Activated CD8-positive, alpha-beta memory T cell treated with anti-CD3 and anti-CD28 coated beads, Interleukin-2, amount 10 ng/mL, durations not matched to agents 7 days and 5 days (primary cell): ENCODE measurements at regions not wholly inside any gene's neighbourhood (a gene's known extent, or its start where the extent isn't known, plus 50 kb on each side); places are given as distances from the start of the nearest gene placed in this dataset.

Source experiments
- ATAC-seq: fragments of 150-1000 bp; cut with Tn5 transposase; one replicate; pipeline ENCODE4 v1.10.0; 2021; ENCODE audit warnings: moderate library complexity
- CTCF ChIA-PET: fragments of 350-600 bp; sonication (Branson Sonifier 250); formaldehyde crosslinking; loops from one replicate; lab custom pipeline; 2021; ENCODE audit warnings: antibody characterized with exemption; lab: Charles Lee
- DNase-seq: peaks from one replicate; pipeline ENCODE4 v3.0.0-alpha.2; 2020
- H3K27ac Mint-ChIP-seq: one replicate; pipeline ENCODE4 v1.8.0; 2021; ENCODE audit warnings: mild to moderate bottlenecking, mixed read lengths
- H3K27me3 Mint-ChIP-seq: one replicate; pipeline ENCODE4 v1.8.0; 2021; ENCODE audit warnings: mixed read lengths
- H3K36me3 Mint-ChIP-seq: one replicate; pipeline ENCODE4 v1.8.0; 2021; ENCODE audit warnings: mild to moderate bottlenecking, mixed read lengths
- H3K4me1 Mint-ChIP-seq: one replicate; pipeline ENCODE4 v1.8.0; 2021; ENCODE audit warnings: mixed read lengths
- H3K4me3 Mint-ChIP-seq: one replicate; pipeline ENCODE4 v1.8.0; 2021; ENCODE audit warnings: mild to moderate bottlenecking, moderate library complexity, mixed read lengths
- H3K9me3 Mint-ChIP-seq: one replicate; pipeline ENCODE4 v1.8.0; 2022; ENCODE audit warnings: low read depth, mixed read lengths

GRCh38 chr15:70257047-70257446, 159.3 kb upstream of the TLE3 start:
- Mint-ChIP-seq H3K4me1 (peaks cover 34% of the 10 kb centered on the region), H3K27ac (no peak overlapping the region), H3K27me3 (peaks cover 31% of the 10 kb centered on the region), H3K36me3 (no peaks in the 10 kb centered on the region), H3K4me3 (no peak overlapping the region), H3K9me3 (no peaks in the 10 kb centered on the region)
- DNase-seq (no peak), ATAC-seq (no peak)
- CTCF ChIA-PET, result interaction anchor here (1.9 kb wide), 1 partner anchor 43 kb away, joined by 7 read pairs; no protein-coding TSS in a partner anchor

- Mint-ChIP-seq H3K36me3 (no peaks in the 10 kb centered on the region), H3K9me3 (no peaks in the 10 kb centered on the region), H3K4me1 (peaks cover 20% of the 10 kb centered on the region), H3K27me3 (peaks cover 35% of the 10 kb centered on the region), H3K27ac (no peak overlapping the region), H3K4me3 (no peak overlapping the region)
- ATAC-seq (no peak), DNase-seq (no peak)
- CTCF ChIA-PET, result no interaction called here
These were observed 156.7 kb upstream of the TLE3 start for GRCh38 chr15:70254311-70254869.

GRCh38 chr15:70253461-70254156, 155.9 kb upstream of the TLE3 start:
- Mint-ChIP-seq H3K27ac (no peak overlapping the region), H3K4me3 (no peak overlapping the region), H3K9me3 (no peaks in the 10 kb centered on the region), H3K4me1 (peaks cover 12% of the 10 kb centered on the region), H3K36me3 (no peaks in the 10 kb centered on the region), H3K27me3 (peaks cover 35% of the 10 kb centered on the region)
- ATAC-seq (no peak), DNase-seq (no peak)
- CTCF ChIA-PET, result no interaction called here

- Mint-ChIP-seq H3K4me1 (peaks cover 11% of the 10 kb centered on the region), H3K36me3 (no peaks in the 10 kb centered on the region), H3K27me3 (peaks cover 35% of the 10 kb centered on the region), H3K27ac (no peak overlapping the region), H3K4me3 (no peak overlapping the region), H3K9me3 (no peaks in the 10 kb centered on the region)
- CTCF ChIA-PET, result interaction anchor here (1.6 kb wide), 1 partner anchor 17 kb away, joined by 4 read pairs; no protein-coding TSS in a partner anchor
- ATAC-seq, result no peak
- no peak for DNase-seq
These were observed 155.2 kb upstream of the TLE3 start for GRCh38 chr15:70252951-70253320.

GRCh38 chr15:70252056-70252950, 154.6 kb upstream of the TLE3 start:
- H3K4me1 Mint-ChIP-seq, result peaks cover 7% of the 10 kb centered on the region
- no peak overlapping the region for H3K4me3 Mint-ChIP-seq
- no peaks in the 10 kb centered on the region for H3K36me3 Mint-ChIP-seq
- ATAC-seq, result no peak
- H3K9me3 Mint-ChIP-seq, result no peaks in the 10 kb centered on the region
- CTCF ChIA-PET, result interaction anchor here (1.6 kb wide), 1 partner anchor 16 kb away, joined by 4 read pairs; no protein-coding TSS in a partner anchor
- peaks cover 32% of the 10 kb centered on the region for H3K27me3 Mint-ChIP-seq
- DNase-seq, result no peak
- no peak overlapping the region for H3K27ac Mint-ChIP-seq

- H3K36me3 Mint-ChIP-seq, result no peaks in the 10 kb centered on the region
These were observed 153.7 kb upstream of the TLE3 start for GRCh38 chr15:70251246-70251990.

GRCh38 chr15:70250208-70251201, 152.8 kb upstream of the TLE3 start:
- Mint-ChIP-seq H3K4me3 (no peak overlapping the region), H3K4me1 (peaks cover 24% of the 10 kb centered on the region), H3K9me3 (no peaks in the 10 kb centered on the region), H3K27me3 (peaks cover 20% of the 10 kb centered on the region), H3K27ac (no peak overlapping the region), H3K36me3 (no peaks in the 10 kb centered on the region)
- ATAC-seq (no peak), DNase-seq (no peak)
- CTCF ChIA-PET, result no interaction called here

More at GRCh38 chr15:70251246-70251990, 153.7 kb upstream of the TLE3 start:
- DNase-seq (no peak), ATAC-seq (no peak)
- CTCF ChIA-PET, result interaction anchor here (1.6 kb wide), 1 partner anchor 15 kb away, joined by 4 read pairs; no protein-coding TSS in a partner anchor
- Mint-ChIP-seq H3K4me3 (no peak overlapping the region), H3K4me1 (peaks cover 16% of the 10 kb centered on the region), H3K9me3 (no peaks in the 10 kb centered on the region), H3K27me3 (peaks cover 29% of the 10 kb centered on the region), H3K27ac (no peak overlapping the region)

GRCh38 chr15:70249616-70250015, 151.9 kb upstream of the TLE3 start:
- Mint-ChIP-seq H3K4me3 (no peak overlapping the region), H3K9me3 (no peaks in the 10 kb centered on the region), H3K36me3 (no peaks in the 10 kb centered on the region), H3K27me3 (peaks cover 17% of the 10 kb centered on the region), H3K4me1 (peaks cover 29% of the 10 kb centered on the region), H3K27ac (no peak overlapping the region)
- no peak for ATAC-seq
- DNase-seq, result no peak
- CTCF ChIA-PET, result no interaction called here

- Mint-ChIP-seq H3K27ac (no peak overlapping the region), H3K27me3 (peaks cover 12% of the 10 kb centered on the region), H3K4me3 (no peak overlapping the region), H3K9me3 (no peaks in the 10 kb centered on the region), H3K4me1 (peaks cover 37% of the 10 kb centered on the region), H3K36me3 (no peaks in the 10 kb centered on the region)
- ATAC-seq, result no peak
- no peak for DNase-seq
- CTCF ChIA-PET, result no interaction called here
These were observed 150.7 kb upstream of the TLE3 start for GRCh38 chr15:70248116-70249025.

- Mint-ChIP-seq H3K4me1 (peaks cover 48% of the 10 kb centered on the region), H3K27me3 (peaks cover 10% of the 10 kb centered on the region), H3K27ac (no peak overlapping the region), H3K4me3 (no peak overlapping the region), H3K9me3 (no peaks in the 10 kb centered on the region), H3K36me3 (no peaks in the 10 kb centered on the region)
- CTCF ChIA-PET, result no interaction called here
- DNase-seq (no peak), ATAC-seq (no peak)
These were observed 149.6 kb upstream of the TLE3 start for GRCh38 chr15:70247281-70247680.

- Mint-ChIP-seq H3K27me3 (peaks cover 8% of the 10 kb centered on the region), H3K36me3 (no peaks in the 10 kb centered on the region), H3K4me1 (peaks cover 53% of the 10 kb centered on the region), H3K9me3 (no peaks in the 10 kb centered on the region), H3K27ac (no peak overlapping the region), H3K4me3 (no peak overlapping the region)
- no peak for ATAC-seq
- no peak for DNase-seq
- CTCF ChIA-PET, result no interaction called here
These were observed 149.0 kb upstream of the TLE3 start for GRCh38 chr15:70246623-70247220.
